ENCODE measurements at regions not wholly inside any gene's neighbourhood (a gene's known extent, or its start where the extent isn't known, plus 50 kb on each side); places are given as distances from the start of the nearest gene placed in this dataset.
A peak's percentile ranks its signal among the peaks of the same experiment; 100 is the strongest.

- POLR2A ChIA-PET, result interaction anchor here (0.9 to 3.7 kb wide), 3 partner anchors 9 to 25 kb away, joined by 3 to 23 read pairs (median 4); no protein-coding TSS in a partner anchor
- no peak overlapping the region for H3K27ac Mint-ChIP-seq (ENCODE audit: low read depth, unreplicated experiment)
- no peaks in the 10 kb centered on the region for H3K9me3 Mint-ChIP-seq (ENCODE audit: unreplicated experiment)
- H3K4me1 Mint-ChIP-seq (ENCODE audit: insufficient read depth, unreplicated experiment), result peaks cover 37% of the 10 kb centered on the region
- DNase-seq (ENCODE audit: unreplicated experiment), result no peak
- CTCF ChIA-PET, result interaction anchor here (0.5 to 3.2 kb wide), 8 partner anchors 30 to 290 kb away, joined by 3 to 19 read pairs (median 4); no protein-coding TSS in a partner anchor
- intact Hi-C loops (cut with micrococcal nuclease), result loop anchor here (1.0 kb wide), 3 partner anchors 179 to 244 kb away; partner anchors contain the start of gene SNCA
- H3K4me3 Mint-ChIP-seq (ENCODE audit: unreplicated experiment), result no peak overlapping the region
- TF ChIP-seq CTCF (IDR thresholded peaks at IDR 0.05; ENCODE audit: unreplicated experiment), result no peak
- no peaks in the 10 kb centered on the region for H3K27me3 Mint-ChIP-seq (ENCODE audit: insufficient read depth, unreplicated experiment)
- no TSS peak for BruUV-seq (replicated peaks)
- no peaks in the 10 kb centered on the region for H3K36me3 Mint-ChIP-seq (ENCODE audit: insufficient read depth, unreplicated experiment)
Observed at GRCh38 chr4:89658701-89659024, 178.3 kb downstream of the SNCA start.

GRCh38 chr4:89657931-89658700, 178.8 kb downstream of the SNCA start:
- Mint-ChIP-seq H3K9me3 (ENCODE audit: unreplicated experiment) (no peaks in the 10 kb centered on the region), H3K36me3 (ENCODE audit: insufficient read depth, unreplicated experiment) (no peaks in the 10 kb centered on the region), H3K27me3 (ENCODE audit: insufficient read depth, unreplicated experiment) (no peaks in the 10 kb centered on the region), H3K27ac (ENCODE audit: low read depth, unreplicated experiment) (peak overlapping the region; percentile 16), H3K4me1 (ENCODE audit: insufficient read depth, unreplicated experiment) (peaks cover 33% of the 10 kb centered on the region), H3K4me3 (ENCODE audit: unreplicated experiment) (no peak overlapping the region)
- no TSS peak for BruUV-seq (replicated peaks)
- POLR2A ChIA-PET, result interaction anchor here (0.6 to 3.7 kb wide), 7 partner anchors 8 to 535 kb away, joined by 3 to 23 read pairs (median 4); no protein-coding TSS in a partner anchor
- peak; percentile 38 for TF ChIP-seq CTCF (IDR thresholded peaks at IDR 0.05; ENCODE audit: unreplicated experiment)
- DNase-seq (ENCODE audit: unreplicated experiment), result peak; percentile 53
- CTCF ChIA-PET, result interaction anchor here (0.5 to 3.2 kb wide), 56 partner anchors 12 to 291 kb away, joined by 3 to 19 read pairs (median 4); partner anchors contain the start of gene MMRN1
- intact Hi-C loops (cut with micrococcal nuclease), result loop anchor here (1.0 kb wide), 3 partner anchors 179 to 244 kb away; partner anchors contain the start of gene SNCA

- CTCF ChIA-PET, result interaction anchor here (0.6 to 2.8 kb wide), 3 partner anchors 215 to 625 kb away, joined by 3 to 8 read pairs (median 3); no protein-coding TSS in a partner anchor
- Mint-ChIP-seq H3K4me3 (ENCODE audit: unreplicated experiment) (no peak overlapping the region), H3K9me3 (ENCODE audit: unreplicated experiment) (no peaks in the 10 kb centered on the region), H3K27me3 (ENCODE audit: insufficient read depth, unreplicated experiment) (no peaks in the 10 kb centered on the region), H3K36me3 (ENCODE audit: insufficient read depth, unreplicated experiment) (no peaks in the 10 kb centered on the region), H3K4me1 (ENCODE audit: insufficient read depth, unreplicated experiment) (no peaks in the 10 kb centered on the region), H3K27ac (ENCODE audit: low read depth, unreplicated experiment) (no peak overlapping the region)
- no TSS peak for BruUV-seq (replicated peaks)
- POLR2A ChIA-PET, result interaction anchor here (0.8 to 1.0 kb wide), 2 partner anchors 28 to 39 kb away, joined by 3 read pairs; no protein-coding TSS in a partner anchor
- no peak for TF ChIP-seq CTCF (IDR thresholded peaks at IDR 0.05; ENCODE audit: unreplicated experiment)
- DNase-seq (ENCODE audit: unreplicated experiment), result no peak
- intact Hi-C loops (cut with micrococcal nuclease), result no loop called here
Observed at GRCh38 chr4:89653012-89653411, 183.9 kb downstream of the SNCA start.

GRCh38 chr4:89645482-89645881, 191.5 kb downstream of the SNCA start:
- ChIA-PET POLR2A (interaction anchor here (1.0 kb wide), 1 partner anchor 16 kb away, joined by 3 read pairs; no protein-coding TSS in a partner anchor), CTCF (interaction anchor here (0.6 kb wide), 1 partner anchor 19 kb away, joined by 4 read pairs; no protein-coding TSS in a partner anchor)
- Mint-ChIP-seq H3K27me3 (ENCODE audit: insufficient read depth, unreplicated experiment) (no peaks in the 10 kb centered on the region), H3K4me1 (ENCODE audit: insufficient read depth, unreplicated experiment) (no peaks in the 10 kb centered on the region), H3K4me3 (ENCODE audit: unreplicated experiment) (no peak overlapping the region), H3K27ac (ENCODE audit: low read depth, unreplicated experiment) (no peak overlapping the region), H3K9me3 (ENCODE audit: unreplicated experiment) (no peaks in the 10 kb centered on the region), H3K36me3 (ENCODE audit: insufficient read depth, unreplicated experiment) (no peaks in the 10 kb centered on the region)
- intact Hi-C loops (cut with micrococcal nuclease), result no loop called here
- no TSS peak for BruUV-seq (replicated peaks)
- no peak for DNase-seq (ENCODE audit: unreplicated experiment)
- no peak for TF ChIP-seq CTCF (IDR thresholded peaks at IDR 0.05; ENCODE audit: unreplicated experiment)

Data from MCF 10A (cell line).